ENCODE measurements at regions not wholly inside any gene's neighbourhood (a gene's known extent, or its start where the extent isn't known, plus 50 kb on each side); places are given as distances from the start of the nearest gene placed in this dataset.
"Not testable (repeated sequence)": the region's sequence is repeated elsewhere in the genome, so short reads cannot be mapped to it uniquely, and the experiment has no call there.

GRCh38 chr13:54033323-54033861 is 1004.8 kb downstream of the OLFM4 start:
- Mint-ChIP-seq H3K4me1 (ENCODE audit: unreplicated experiment) (no peaks in the 10 kb centered on the region), H3K36me3 (no peaks in the 10 kb centered on the region), H3K27ac (no peak overlapping the region), H3K4me3 (no peak overlapping the region), H3K27me3 (no peaks in the 10 kb centered on the region), H3K9me3 (peaks cover 7% of the 10 kb centered on the region)
- no peak for DNase-seq (ENCODE audit: extremely low spot score, unreplicated experiment)
- TF ChIP-seq CTCF (conservative IDR thresholded peaks at IDR 0.05): no peak

- Mint-ChIP-seq H3K27me3 (no peaks in the 10 kb centered on the region), H3K9me3 (peaks cover 7% of the 10 kb centered on the region), H3K27ac (no peak overlapping the region), H3K36me3 (no peaks in the 10 kb centered on the region), H3K4me1 (ENCODE audit: unreplicated experiment) (no peaks in the 10 kb centered on the region), H3K4me3 (no peak overlapping the region)
- no peak for DNase-seq (ENCODE audit: extremely low spot score, unreplicated experiment)
- no peak for TF ChIP-seq CTCF (conservative IDR thresholded peaks at IDR 0.05)
These were observed 1005.4 kb downstream of the OLFM4 start for GRCh38 chr13:54034047-54034446.

GRCh38 chr13:54057416-54057815 is 1028.8 kb downstream of the OLFM4 start:
- H3K4me3 Mint-ChIP-seq; H3K27ac Mint-ChIP-seq; H3K9me3 Mint-ChIP-seq; H3K27me3 Mint-ChIP-seq; H3K4me1 Mint-ChIP-seq (ENCODE audit: unreplicated experiment); DNase-seq (ENCODE audit: extremely low spot score, unreplicated experiment); H3K36me3 Mint-ChIP-seq: not testable (repeated sequence)

GRCh38 chr13:54069958-54070357 is 1041.3 kb downstream of the OLFM4 start:
- H3K36me3 Mint-ChIP-seq; H3K4me1 Mint-ChIP-seq (ENCODE audit: unreplicated experiment); H3K4me3 Mint-ChIP-seq; DNase-seq (ENCODE audit: extremely low spot score, unreplicated experiment); H3K27ac Mint-ChIP-seq; H3K27me3 Mint-ChIP-seq: not testable (repeated sequence)
- H3K9me3 Mint-ChIP-seq: peaks cover 13% of the 10 kb centered on the region

- no peaks in the 10 kb centered on the region for H3K36me3 Mint-ChIP-seq
These were observed 1049.0 kb downstream of the OLFM4 start for GRCh38 chr13:54077569-54077968.

GRCh38 chr13:54078271-54078870 is 1049.8 kb downstream of the OLFM4 start:
- no peak for TF ChIP-seq CTCF (conservative IDR thresholded peaks at IDR 0.05)
- Mint-ChIP-seq H3K27ac (no peak overlapping the region), H3K36me3 (no peaks in the 10 kb centered on the region), H3K27me3 (no peaks in the 10 kb centered on the region), H3K4me3 (no peak overlapping the region), H3K9me3 (no peaks in the 10 kb centered on the region), H3K4me1 (ENCODE audit: unreplicated experiment) (peaks cover 4% of the 10 kb centered on the region)
- no peak for DNase-seq (ENCODE audit: extremely low spot score, unreplicated experiment)

More at GRCh38 chr13:54077569-54077968, 1049.0 kb downstream of the OLFM4 start:
- H3K4me3 Mint-ChIP-seq: no peak overlapping the region
- no peaks in the 10 kb centered on the region for H3K27me3 Mint-ChIP-seq
- TF ChIP-seq CTCF (conservative IDR thresholded peaks at IDR 0.05): no peak
- no peak overlapping the region for H3K27ac Mint-ChIP-seq
- no peak for DNase-seq (ENCODE audit: extremely low spot score, unreplicated experiment)
- H3K4me1 Mint-ChIP-seq (ENCODE audit: unreplicated experiment): peaks cover 7% of the 10 kb centered on the region
- H3K9me3 Mint-ChIP-seq: peaks cover 3% of the 10 kb centered on the region

GRCh38 chr13:54082309-54082708 is 1053.7 kb downstream of the OLFM4 start:
- H3K9me3 Mint-ChIP-seq; DNase-seq (ENCODE audit: extremely low spot score, unreplicated experiment); H3K27me3 Mint-ChIP-seq; H3K36me3 Mint-ChIP-seq; H3K4me1 Mint-ChIP-seq (ENCODE audit: unreplicated experiment); H3K4me3 Mint-ChIP-seq; H3K27ac Mint-ChIP-seq: not testable (repeated sequence)

Data from type B pancreatic cell (in vitro differentiated cells).